PC-3 (cell line): ENCODE measurements at regions not wholly inside any gene's neighbourhood (a gene's known extent, or its start where the extent isn't known, plus 50 kb on each side); places are given as distances from the start of the nearest gene placed in this dataset.

ENCODE experiments used
- CTCF ChIP-seq: fragments of 300-600 bp; sonication (generic); conservative IDR thresholded peaks from 2 replicates; pipeline ENCODE4 v1.5.1; 2017; ENCODE audit warnings: antibody characterized with exemption, low read depth, mild to moderate bottlenecking, low read length
- EZH2 ChIP-seq: fragments of 300-600 bp; sonication (generic); IDR thresholded peaks from one replicate; pipeline ENCODE4 v1.6.1; 2017; ENCODE audit warnings: antibody characterized with exemption, mild to moderate bottlenecking, low read length; ENCODE audit not compliant: unreplicated experiment
- EZH2phosphoT487 ChIP-seq: fragments of 300-600 bp; sonication (generic); IDR thresholded peaks from 2 replicates; pipeline ENCODE4 v1.6.1; 2018; ENCODE audit warnings: mild to moderate bottlenecking, antibody characterized with exemption, low read length, borderline replicate concordance

- TF ChIP-seq CTCF: no peak
- no peak for TF ChIP-seq EZH2phosphoT487
- no peak for TF ChIP-seq EZH2
These were observed 397.8 kb upstream of the CHST9 start for GRCh38 chr18:27582760-27583412.
